DMS 273 treated with DMSO at 0.1 percent for 48 hours (cell line): ENCODE measurements at regions not wholly inside any gene's neighbourhood (a gene's known extent, or its start where the extent isn't known, plus 50 kb on each side); places are given as distances from the start of the nearest gene placed in this dataset.
"Not testable (repeated sequence)": the region's sequence is repeated elsewhere in the genome, so short reads cannot be mapped to it uniquely, and the experiment has no call there.

Experiments used
- DNase-seq: peaks from one replicate; lab custom pipeline; 2025; lab: John Stamatoyannopoulos, UW

GRCh38 chr20:53800418-53800817 lies 206.8 kb upstream of the ZNF217 start:
- no peak for DNase-seq

- no peak for DNase-seq
Observed at GRCh38 chr20:53797085-53797484, 203.4 kb upstream of the ZNF217 start.

GRCh38 chr20:53795170-53795569 lies 201.5 kb upstream of the ZNF217 start:
- DNase-seq, result no peak

GRCh38 chr20:53794529-53795115 lies 201.0 kb upstream of the ZNF217 start:
- no peak for DNase-seq

GRCh38 chr20:53793783-53794383 lies 200.2 kb upstream of the ZNF217 start:
- DNase-seq, result no peak

- no peak for DNase-seq
Observed at GRCh38 chr20:53792946-53793536, 199.4 kb upstream of the ZNF217 start.

- no peak for DNase-seq
Observed at GRCh38 chr20:53789989-53790675, 196.5 kb upstream of the ZNF217 start.

GRCh38 chr20:53788253-53789022 lies 194.8 kb upstream of the ZNF217 start:
- no peak for DNase-seq

GRCh38 chr20:53787491-53787931 lies 193.9 kb upstream of the ZNF217 start:
- not testable (repeated sequence) for DNase-seq

GRCh38 chr20:53786445-53787267 lies 193.0 kb upstream of the ZNF217 start:
- DNase-seq, result no peak

GRCh38 chr20:53786071-53786444 lies 192.4 kb upstream of the ZNF217 start:
- no peak for DNase-seq

GRCh38 chr20:53785320-53785719 lies 191.7 kb upstream of the ZNF217 start:
- DNase-seq, result no peak

- DNase-seq, result no peak
Observed at GRCh38 chr20:53783768-53784167, 190.1 kb upstream of the ZNF217 start.

- DNase-seq, result no peak
Observed at GRCh38 chr20:53782612-53783246, 189.1 kb upstream of the ZNF217 start.

GRCh38 chr20:53779822-53780221 lies 186.2 kb upstream of the ZNF217 start:
- no peak for DNase-seq

GRCh38 chr20:53778736-53779135 lies 185.1 kb upstream of the ZNF217 start:
- DNase-seq, result no peak

GRCh38 chr20:53778041-53778516 lies 184.4 kb upstream of the ZNF217 start:
- no peak for DNase-seq

- DNase-seq, result not testable (repeated sequence)
Observed at GRCh38 chr20:53777402-53777801, 183.8 kb upstream of the ZNF217 start.

- no peak for DNase-seq
Observed at GRCh38 chr20:53776858-53777257, 183.2 kb upstream of the ZNF217 start.

GRCh38 chr20:53774461-53775203 lies 181.0 kb upstream of the ZNF217 start:
- DNase-seq, result no peak
